A549 (cell line): ENCODE measurements at regions not wholly inside any gene's neighbourhood (a gene's known extent, or its start where the extent isn't known, plus 50 kb on each side); places are given as distances from the start of the nearest gene placed in this dataset.

ENCODE experiments used
- ATAC-seq, 2 experiments: fragments of 200-7000 bp in 1 of 2; fragments of >200 bp in 1 of 2; cut with Nextera tagmentation in 1 of 2; cut with Tn5 transposase in 1 of 2; 3 replicates each; pipeline versions ENCODE4 v1.8.0 to v1.9.1; 2018 to 2020; ENCODE audit warnings: mild to moderate bottlenecking in 1 of 2, moderate library complexity in 1 of 2
- CTCF ChIA-PET: fragments of 300-600 bp; sonication (Branson Sonifier 250); formaldehyde crosslinking; extraction: SDS; loops from one replicate; lab custom pipeline; 2021; ENCODE audit warnings: antibody characterized with exemption, inconsistent platforms; lab: Yijun Ruan, JAX
- POLR2A ChIA-PET: fragments of 350-600 bp; formaldehyde crosslinking; extraction: SDS; loops from one replicate; lab custom pipeline; 2021; ENCODE audit warnings: antibody characterized with exemption, inconsistent platforms; lab: Yijun Ruan, JAX
- DNase-seq, 2 experiments: peaks; one replicate each; pipeline versions ENCODE4 v3.0.0 to v3.0.0-alpha.2; 2011 to 2016; ENCODE audit warnings: low read depth in 1 of 2, low spot score in 1 of 2
- FAIRE-seq: peaks from 2 replicates; lab custom pipeline; 2011; peaks lifted over from hg19 to GRCh38; lab: Jason Lieb, UNC
- H3K27ac ChIP-seq, 2 experiments: fragments of >200 bp; sonication (Bioruptor Twin); formaldehyde crosslinking; 3 replicates each; pipeline ENCODE4 v1.5.1; 2016 to 2017
- H3K4me1 ChIP-seq: fragments of >200 bp; sonication (Bioruptor Twin); formaldehyde crosslinking; 3 replicates; pipeline ENCODE4 v1.6.1; 2016
- H3K4me2 ChIP-seq: fragments of >200 bp; sonication (Bioruptor Twin); formaldehyde crosslinking; 3 replicates; pipeline ENCODE4 v1.6.1; 2016
- H3K4me3 ChIP-seq: fragments of >200 bp; sonication (Bioruptor Twin); formaldehyde crosslinking; 3 replicates; pipeline ENCODE4 v1.5.1; 2016
- H3K9me3 ChIP-seq: fragments of >200 bp; sonication (Bioruptor Twin); formaldehyde crosslinking; 3 replicates; pipeline ENCODE4 v1.6.1; 2016
- BCL3 ChIP-seq: fragments of >200 bp; sonication (Bioruptor Twin); formaldehyde crosslinking; IDR thresholded peaks from 3 replicates; pipeline ENCODE4 v1.6.1; 2016
- BHLHE40 ChIP-seq: IDR thresholded peaks from 2 replicates; pipeline ENCODE4 v1.6.1; 2012; ENCODE audit warnings: low read depth, low read length, inconsistent platforms
- CHD2 ChIP-seq: fragments of 150-350 bp; IDR thresholded peaks from 2 replicates; pipeline ENCODE4 v1.6.1; 2014; ENCODE audit warnings: low read length; ENCODE audit not compliant: partially characterized antibody
- EHMT2 ChIP-seq: fragments of 200-600 bp; sonication (generic); IDR thresholded peaks from 2 replicates; pipeline ENCODE4 v1.6.1; 2016; ENCODE audit warnings: antibody characterized with exemption, low read depth, mild to moderate bottlenecking, moderate library complexity
- EP300 ChIP-seq, 2 experiments: fragments of >200 bp; sonication (Bioruptor Twin); formaldehyde crosslinking; IDR thresholded peaks; 2 replicates in 1 of 2; 3 replicates in 1 of 2; pipeline ENCODE4 v1.6.1; 2016 to 2017
- ESRRA ChIP-seq: fragments of 150-350 bp; IDR thresholded peaks from 2 replicates; pipeline ENCODE4 v1.6.1; 2014; ENCODE audit warnings: mild to moderate bottlenecking, low read length, borderline replicate concordance
- FOSL2 ChIP-seq, 2 experiments: fragments of 450-650 bp in 1 of 2; fragments of >200 bp in 1 of 2; sonication (Bioruptor Twin) in 1 of 2; formaldehyde crosslinking; IDR thresholded peaks; 2 replicates each; pipeline versions ENCODE4 v1.5.0 to v1.6.1; 2016 to 2020; ENCODE audit warnings: mild to moderate bottlenecking in 1 of 2, moderate library complexity in 1 of 2
- GATA3 ChIP-seq: IDR thresholded peaks from 2 replicates; pipeline ENCODE4 v1.6.1; 2012; ENCODE audit warnings: borderline replicate concordance
- HES2 ChIP-seq: fragments of >200 bp; sonication (Bioruptor Twin); formaldehyde crosslinking; IDR thresholded peaks from 2 replicates; pipeline ENCODE4 v1.6.1; 2016
- HMGXB4 ChIP-seq: fragments of 250-450 bp; sonication (Bioruptor Pico); IDR thresholded peaks from 2 replicates; pipeline ENCODE4 v1.5.0; 2021; ENCODE audit warnings: mild to moderate bottlenecking, moderate library complexity, borderline replicate concordance
- HOXB13 ChIP-seq: fragments of 250-450 bp; sonication (Bioruptor Pico); IDR thresholded peaks from 2 replicates; pipeline ENCODE4 v1.5.0; 2020; ENCODE audit warnings: low read depth, mild to moderate bottlenecking, moderate library complexity
- HOXB5 ChIP-seq: fragments of 250-450 bp; sonication (Bioruptor Pico); IDR thresholded peaks from 2 replicates; pipeline ENCODE4 v1.5.0; 2020; ENCODE audit warnings: mild to moderate bottlenecking, moderate library complexity
- KDM1A ChIP-seq: fragments of 200-600 bp; sonication (generic); IDR thresholded peaks from 2 replicates; pipeline ENCODE4 v1.6.1; 2016; ENCODE audit warnings: low read depth, mild to moderate bottlenecking
- MYC ChIP-seq: IDR thresholded peaks from 2 replicates; pipeline ENCODE4 v1.6.1; 2012; ENCODE audit warnings: mild to moderate bottlenecking, inconsistent platforms, low read length, improper control_type of control experiment, borderline replicate concordance
- NFE2L2 ChIP-seq: fragments of 150-350 bp; conservative IDR thresholded peaks from 2 replicates; pipeline ENCODE4 v1.6.1; 2014; ENCODE audit warnings: low read length
- POLR2AphosphoS2 ChIP-seq: conservative IDR thresholded peaks from 2 replicates; pipeline ENCODE4 v1.6.1; 2012; ENCODE audit warnings: low read length, improper control_type of control experiment, inconsistent platforms
- RARB ChIP-seq: fragments of 250-450 bp; sonication (Bioruptor Pico); IDR thresholded peaks from 2 replicates; pipeline ENCODE4 v1.8.0; 2021; ENCODE audit warnings: mild to moderate bottlenecking, moderate library complexity
- RFX5 ChIP-seq: fragments of 450-650 bp; IDR thresholded peaks from 2 replicates; pipeline ENCODE4 v1.7.1; 2014; ENCODE audit warnings: antibody characterized with exemption, mild to moderate bottlenecking, moderate library complexity
- RNF2 ChIP-seq: fragments of 200-600 bp; sonication (generic); IDR thresholded peaks from 2 replicates; pipeline ENCODE4 v1.6.1; 2016; ENCODE audit warnings: low read depth, mild to moderate bottlenecking, antibody characterized with exemption, moderate library complexity, borderline replicate concordance
- TFCP2L1 ChIP-seq: fragments of 250-450 bp; sonication (Bioruptor Pico); IDR thresholded peaks from 2 replicates; pipeline ENCODE4 v1.5.0; 2021; ENCODE audit warnings: mild to moderate bottlenecking
- TP53 ChIP-seq: fragments of 250-450 bp; sonication (Bioruptor Pico); IDR thresholded peaks from 2 replicates; pipeline ENCODE4 v1.5.0; 2021; ENCODE audit warnings: mild to moderate bottlenecking, moderate library complexity
- ZC3H11A ChIP-seq: fragments of 450-650 bp; IDR thresholded peaks from 2 replicates; pipeline ENCODE4 v1.6.1; 2014; ENCODE audit warnings: antibody characterized with exemption, mild to moderate bottlenecking
- ZFP36 ChIP-seq: fragments of 450-650 bp; IDR thresholded peaks from 2 replicates; pipeline ENCODE4 v1.6.1; 2014; ENCODE audit warnings: borderline replicate concordance; ENCODE audit not compliant: partially characterized antibody
- ZNF302 ChIP-seq: fragments of 250-450 bp; sonication (Bioruptor Pico); IDR thresholded peaks from 2 replicates; pipeline ENCODE4 v1.9.0; 2021; ENCODE audit warnings: inconsistent platforms, mild to moderate bottlenecking, moderate library complexity
- WGBS: methylation state at CpG from one replicate; pipeline ENCODE4 v1.1.6; 2017; ENCODE audit errors: missing lambda C conversion rate; 5-methylcytosine and 5-hydroxymethylcytosine counted together
- TF ChIP-seq, protein P1 (sequence below): fragments of 200-600 bp; sonication (generic); IDR thresholded peaks from 2 replicates; pipeline ENCODE4 v1.6.1; 2016; ENCODE audit warnings: antibody characterized with exemption, mild to moderate bottlenecking, moderate library complexity
- TF ChIP-seq, protein P2 (sequence below): IDR thresholded peaks from 2 replicates; pipeline ENCODE4 v1.6.1; 2012

DNA sequence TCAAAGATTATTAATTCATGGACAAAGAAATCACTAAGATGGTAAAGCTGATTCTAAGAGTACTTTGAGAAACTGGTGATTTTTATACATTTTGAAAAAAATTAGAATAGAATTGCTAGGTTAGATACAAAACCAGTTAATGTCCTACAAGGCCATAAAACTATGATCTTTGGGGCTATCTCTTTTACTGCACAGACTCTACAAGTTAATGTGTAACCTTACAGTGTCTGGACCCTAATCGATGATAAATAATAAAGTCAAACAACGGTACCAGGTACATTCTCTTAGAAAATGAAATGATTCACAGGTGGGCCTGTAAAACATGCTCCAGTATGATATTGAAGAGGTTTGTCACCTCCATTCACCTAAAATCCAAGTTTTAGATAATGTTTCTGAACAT, 199.8 kb upstream of the LYZL1 start:
- TF ChIP-seq KDM1A (no peak), TFCP2L1 (CRISPR knock-in tag) (no peak), RFX5 (no peak), HOXB13 (CRISPR knock-in tag) (no peak), TP53 (CRISPR knock-in tag) (no peak), ZC3H11A (no peak), HES2 (no peak), BHLHE40 (no peak), RNF2 (no peak), ZFP36 (no peak), ZNF302 (CRISPR knock-in tag) (no peak), NFE2L2 (no peak), POLR2AphosphoS2 (no peak), FOSL2 (IDR thresholded peaks at IDR 0.05) (no peak), FOSL2 (CRISPR knock-in tag; IDR thresholded peaks at IDR 0.05) (no peak), HMGXB4 (no peak), EP300 (IDR thresholded peaks at IDR 0.05) (no peak), RARB (no peak), CHD2 (no peak), GATA3 (no peak), ESRRA (no peak)
- no peak overlapping the region for H3K4me2 ChIP-seq
- no peak for DNase-seq
- ATAC-seq: no peak
- 30% methylated on average over 2 of the region's 2 CpGs for WGBS
- ChIA-PET CTCF (interaction anchor here (1.5 kb wide), 1 partner anchor 216 kb away, joined by 4 read pairs; no protein-coding TSS in a partner anchor), POLR2A (no interaction called here)
- no peaks in the 10 kb centered on the region for H3K4me1 ChIP-seq
- FAIRE-seq: no peak
- no peak overlapping the region for H3K27ac ChIP-seq
- H3K4me3 ChIP-seq: no peak overlapping the region
- H3K9me3 ChIP-seq: no peaks in the 10 kb centered on the region

GRCh38 chr10:29096303-29096824, 192.5 kb upstream of the LYZL1 start:
- 74% methylated on average over 2 of the region's 2 CpGs for WGBS
- no peaks in the 10 kb centered on the region for H3K9me3 ChIP-seq
- TF ChIP-seq, protein P1, sequence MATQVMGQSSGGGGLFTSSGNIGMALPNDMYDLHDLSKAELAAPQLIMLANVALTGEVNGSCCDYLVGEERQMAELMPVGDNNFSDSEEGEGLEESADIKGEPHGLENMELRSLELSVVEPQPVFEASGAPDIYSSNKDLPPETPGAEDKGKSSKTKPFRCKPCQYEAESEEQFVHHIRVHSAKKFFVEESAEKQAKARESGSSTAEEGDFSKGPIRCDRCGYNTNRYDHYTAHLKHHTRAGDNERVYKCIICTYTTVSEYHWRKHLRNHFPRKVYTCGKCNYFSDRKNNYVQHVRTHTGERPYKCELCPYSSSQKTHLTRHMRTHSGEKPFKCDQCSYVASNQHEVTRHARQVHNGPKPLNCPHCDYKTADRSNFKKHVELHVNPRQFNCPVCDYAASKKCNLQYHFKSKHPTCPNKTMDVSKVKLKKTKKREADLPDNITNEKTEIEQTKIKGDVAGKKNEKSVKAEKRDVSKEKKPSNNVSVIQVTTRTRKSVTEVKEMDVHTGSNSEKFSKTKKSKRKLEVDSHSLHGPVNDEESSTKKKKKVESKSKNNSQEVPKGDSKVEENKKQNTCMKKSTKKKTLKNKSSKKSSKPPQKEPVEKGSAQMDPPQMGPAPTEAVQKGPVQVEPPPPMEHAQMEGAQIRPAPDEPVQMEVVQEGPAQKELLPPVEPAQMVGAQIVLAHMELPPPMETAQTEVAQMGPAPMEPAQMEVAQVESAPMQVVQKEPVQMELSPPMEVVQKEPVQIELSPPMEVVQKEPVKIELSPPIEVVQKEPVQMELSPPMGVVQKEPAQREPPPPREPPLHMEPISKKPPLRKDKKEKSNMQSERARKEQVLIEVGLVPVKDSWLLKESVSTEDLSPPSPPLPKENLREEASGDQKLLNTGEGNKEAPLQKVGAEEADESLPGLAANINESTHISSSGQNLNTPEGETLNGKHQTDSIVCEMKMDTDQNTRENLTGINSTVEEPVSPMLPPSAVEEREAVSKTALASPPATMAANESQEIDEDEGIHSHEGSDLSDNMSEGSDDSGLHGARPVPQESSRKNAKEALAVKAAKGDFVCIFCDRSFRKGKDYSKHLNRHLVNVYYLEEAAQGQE: no peak
- TF ChIP-seq TP53 (CRISPR knock-in tag) (no peak), BHLHE40 (no peak), MYC (no peak), EHMT2 (no peak), BCL3 (no peak), HOXB5 (no peak), RNF2 (no peak), FOSL2 (IDR thresholded peaks at IDR 0.05) (no peak), FOSL2 (CRISPR knock-in tag; IDR thresholded peaks at IDR 0.05) (no peak), EP300 (IDR thresholded peaks at IDR 0.05) (no peak), ZC3H11A (no peak)
- TF ChIP-seq, protein P2, sequence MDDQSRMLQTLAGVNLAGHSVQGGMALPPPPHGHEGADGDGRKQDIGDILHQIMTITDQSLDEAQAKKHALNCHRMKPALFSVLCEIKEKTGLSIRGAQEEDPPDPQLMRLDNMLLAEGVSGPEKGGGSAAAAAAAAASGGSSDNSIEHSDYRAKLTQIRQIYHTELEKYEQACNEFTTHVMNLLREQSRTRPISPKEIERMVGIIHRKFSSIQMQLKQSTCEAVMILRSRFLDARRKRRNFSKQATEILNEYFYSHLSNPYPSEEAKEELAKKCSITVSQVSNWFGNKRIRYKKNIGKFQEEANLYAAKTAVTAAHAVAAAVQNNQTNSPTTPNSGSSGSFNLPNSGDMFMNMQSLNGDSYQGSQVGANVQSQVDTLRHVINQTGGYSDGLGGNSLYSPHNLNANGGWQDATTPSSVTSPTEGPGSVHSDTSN: no peak
- ChIA-PET CTCF (interaction anchor here (1.1 kb wide), 1 partner anchor 433 kb away, joined by 3 read pairs; no protein-coding TSS in a partner anchor), POLR2A (no interaction called here)
- FAIRE-seq: no peak
- no peak overlapping the region for H3K4me2 ChIP-seq
- no peak overlapping the region for H3K27ac ChIP-seq
- H3K4me3 ChIP-seq: no peak overlapping the region
- ATAC-seq: no peak
- no peaks in the 10 kb centered on the region for H3K4me1 ChIP-seq
- DNase-seq: no peak
